ENCODE measurements at regions not wholly inside any gene's neighbourhood (a gene's known extent, or its start where the extent isn't known, plus 50 kb on each side); places are given as distances from the start of the nearest gene placed in this dataset.

DNA sequence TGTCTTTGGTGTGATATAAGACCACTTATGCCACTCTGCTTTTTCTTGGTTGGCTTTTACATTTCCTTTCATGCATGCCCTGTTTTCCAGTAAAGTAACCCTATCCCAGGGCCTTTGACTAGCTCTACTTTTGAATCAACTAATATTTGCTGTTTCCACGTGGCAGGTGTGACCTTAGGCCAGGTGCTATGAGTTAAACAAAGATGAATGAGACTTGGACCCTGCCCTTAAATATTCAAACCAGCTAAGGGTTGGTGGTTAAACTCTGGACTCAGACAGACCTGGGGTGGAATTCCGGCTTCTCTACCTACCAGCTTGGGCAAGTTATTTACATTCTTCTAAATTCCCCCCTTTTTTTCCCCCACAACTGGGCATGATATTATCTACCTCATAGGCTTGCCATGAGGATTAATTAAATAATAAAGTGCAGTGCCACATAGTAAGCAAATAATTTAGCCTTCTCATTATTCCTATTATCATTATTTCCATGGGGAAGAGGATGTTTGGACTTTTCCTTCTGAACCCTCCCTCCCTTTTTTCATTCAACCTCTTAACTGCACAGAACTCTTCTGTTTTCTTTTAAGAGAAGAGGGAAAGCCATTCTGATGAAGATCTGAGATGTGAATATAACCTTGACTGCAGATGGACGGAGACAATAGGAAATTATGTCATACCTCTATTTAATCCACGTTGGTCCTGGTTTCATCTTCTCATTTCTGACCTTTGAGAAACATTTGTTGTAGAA lies 143.6 kb upstream of the TNFAIP3 start:
- Mint-ChIP-seq H3K4me3 (no peak overlapping the region), H3K27ac (no peak overlapping the region), H3K27me3 (peaks cover 7% of the 10 kb centered on the region), H3K4me1 (peaks cover 19% of the 10 kb centered on the region), H3K9me3 (peaks cover 8% of the 10 kb centered on the region), H3K36me3 (no peaks in the 10 kb centered on the region)
- DNase-seq = no peak
- CTCF ChIA-PET = interaction anchor here (0.6 to 1.7 kb wide), 6 partner anchors 12 to 212 kb away, joined by 3 to 5 read pairs (median 4); no protein-coding TSS in a partner anchor

GRCh38 chr6:137724018-137724403 lies 143.0 kb upstream of the TNFAIP3 start:
- Mint-ChIP-seq H3K27me3 (peaks cover 7% of the 10 kb centered on the region), H3K4me1 (peaks cover 14% of the 10 kb centered on the region), H3K36me3 (no peaks in the 10 kb centered on the region), H3K4me3 (no peak overlapping the region), H3K9me3 (peaks cover 7% of the 10 kb centered on the region), H3K27ac (no peak overlapping the region)
- no peak for DNase-seq
- CTCF ChIA-PET = no interaction called here

- DNase-seq = no peak
Observed at GRCh38 chr6:137724495-137725211, 142.4 kb upstream of the TNFAIP3 start.

GRCh38 chr6:137725949-137726348 lies 141.1 kb upstream of the TNFAIP3 start:
- CTCF ChIA-PET = no interaction called here
- no peak for DNase-seq
- H3K27ac Mint-ChIP-seq = no peak overlapping the region

More at GRCh38 chr6:137724495-137725211, 142.4 kb upstream of the TNFAIP3 start:
- Mint-ChIP-seq H3K27ac (no peak overlapping the region), H3K9me3 (peaks cover 4% of the 10 kb centered on the region), H3K36me3 (no peaks in the 10 kb centered on the region), H3K4me3 (no peak overlapping the region), H3K4me1 (peaks cover 12% of the 10 kb centered on the region), H3K27me3 (peaks cover 7% of the 10 kb centered on the region)
- CTCF ChIA-PET = interaction anchor here (1.1 kb wide), 1 partner anchor 74 kb away, joined by 3 read pairs; no protein-coding TSS in a partner anchor

DNA sequence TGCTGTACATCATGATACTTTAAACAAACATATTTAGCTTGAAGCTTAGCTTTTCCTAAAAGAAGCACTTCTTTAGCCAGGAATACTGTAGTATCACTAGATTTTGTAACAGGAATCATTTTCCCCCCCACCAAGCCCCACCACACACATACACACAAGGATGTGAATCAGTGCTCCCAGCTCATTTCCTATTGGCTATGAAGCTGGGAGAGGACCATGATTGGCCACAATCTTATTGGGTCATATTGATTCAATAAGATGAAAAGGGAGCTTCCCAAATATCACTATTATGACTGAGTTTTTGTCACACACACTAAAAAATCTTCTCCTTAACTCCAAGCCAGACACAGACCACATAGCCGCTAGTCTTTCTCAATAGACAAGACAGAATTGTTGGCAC lies 140.5 kb upstream of the TNFAIP3 start:
- Mint-ChIP-seq H3K36me3 (no peaks in the 10 kb centered on the region), H3K4me3 (no peak overlapping the region), H3K27ac (no peak overlapping the region), H3K9me3 (peaks cover 4% of the 10 kb centered on the region), H3K4me1 (peaks cover 12% of the 10 kb centered on the region), H3K27me3 (peaks cover 7% of the 10 kb centered on the region)
- CTCF ChIA-PET = interaction anchor here (1.1 to 1.4 kb wide), 2 partner anchors 10 to 34 kb away, joined by 3 to 4 read pairs; no protein-coding TSS in a partner anchor
- DNase-seq = no peak

More at GRCh38 chr6:137725949-137726348, 141.1 kb upstream of the TNFAIP3 start:
- H3K4me1 Mint-ChIP-seq = peaks cover 12% of the 10 kb centered on the region
- H3K27me3 Mint-ChIP-seq = peaks cover 7% of the 10 kb centered on the region
- H3K36me3 Mint-ChIP-seq = no peaks in the 10 kb centered on the region
- H3K9me3 Mint-ChIP-seq = peaks cover 4% of the 10 kb centered on the region
- no peak overlapping the region for H3K4me3 Mint-ChIP-seq

DNA sequence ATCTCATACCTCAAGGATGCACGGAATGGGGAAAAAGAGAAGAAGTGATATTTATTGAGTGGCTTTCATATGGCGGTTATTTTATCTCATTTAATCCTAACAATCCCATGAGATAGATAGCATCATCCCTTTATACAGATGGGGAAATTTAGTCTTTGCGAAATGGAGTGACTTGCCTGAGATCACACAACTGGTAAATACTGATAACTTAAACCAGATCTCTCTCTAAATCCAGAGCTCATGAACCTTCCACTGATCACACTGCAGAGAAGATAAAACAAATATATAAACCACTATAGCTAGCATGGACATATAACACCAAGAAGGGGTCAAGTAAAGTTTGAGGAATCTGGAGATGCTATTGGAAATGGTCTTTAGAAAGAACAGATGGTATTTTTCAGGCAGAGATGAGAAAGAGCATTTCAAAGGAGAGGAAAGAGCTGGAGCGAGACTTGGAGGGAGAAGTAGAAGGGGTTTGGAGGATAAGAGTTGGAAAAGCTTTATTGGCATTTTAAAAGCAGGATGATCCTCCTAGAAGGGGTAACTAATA lies 139.8 kb upstream of the TNFAIP3 start:
- DNase-seq = no peak
- H3K9me3 Mint-ChIP-seq = peaks cover 4% of the 10 kb centered on the region
- no peak overlapping the region for H3K27ac Mint-ChIP-seq
- H3K36me3 Mint-ChIP-seq = no peaks in the 10 kb centered on the region
- H3K27me3 Mint-ChIP-seq = peaks cover 9% of the 10 kb centered on the region
- H3K4me1 Mint-ChIP-seq = peaks cover 9% of the 10 kb centered on the region
- CTCF ChIA-PET = interaction anchor here (1.1 to 1.4 kb wide), 2 partner anchors 10 to 34 kb away, joined by 3 to 4 read pairs; no protein-coding TSS in a partner anchor
- H3K4me3 Mint-ChIP-seq = no peak overlapping the region

DNA sequence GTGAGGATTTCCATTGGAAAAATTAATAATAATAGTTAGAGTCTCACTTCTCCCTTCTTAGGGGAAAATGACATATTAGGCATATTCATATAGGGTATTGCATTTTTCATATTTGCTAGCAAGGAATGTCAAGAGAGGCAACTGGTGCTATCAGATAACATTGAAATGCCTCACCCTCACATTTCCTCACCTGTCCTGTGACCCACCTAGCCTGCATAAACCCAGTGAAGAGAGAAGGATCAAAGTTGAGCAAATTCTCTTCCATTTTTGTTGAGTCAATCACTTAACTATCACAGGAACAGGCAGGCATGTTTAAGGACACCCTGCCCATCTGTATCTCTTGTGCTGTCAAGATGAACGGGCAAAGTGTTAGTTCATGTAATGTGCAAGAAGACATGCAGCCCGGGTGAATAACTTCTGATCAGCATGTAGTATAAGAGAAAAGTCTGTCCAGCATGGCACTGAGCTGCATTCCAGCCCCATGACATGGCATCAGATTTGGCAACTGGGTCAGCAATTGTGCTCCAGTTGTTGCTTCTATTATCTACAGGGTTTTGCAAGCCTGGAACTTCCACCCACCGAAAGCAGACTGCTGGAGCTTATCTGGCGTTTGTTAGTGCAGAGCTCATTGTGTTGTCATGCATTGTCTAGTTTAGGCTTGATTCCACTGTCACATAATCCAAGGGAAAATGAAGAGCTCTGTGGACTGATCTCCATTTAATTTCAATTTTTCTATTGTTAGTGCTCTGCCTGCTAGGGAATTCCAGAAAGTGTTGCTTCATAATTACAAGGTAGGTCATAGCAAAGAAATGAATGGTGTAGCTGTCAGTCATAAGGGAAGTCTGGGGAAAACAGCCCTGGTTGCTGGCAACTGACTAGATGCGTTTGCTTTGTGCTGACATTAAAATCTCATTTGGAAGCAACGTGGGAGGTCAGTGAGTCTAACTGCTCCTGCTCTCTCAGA lies 138.4 kb upstream of the TNFAIP3 start:
- peaks cover 19% of the 10 kb centered on the region for H3K27me3 Mint-ChIP-seq

DNA sequence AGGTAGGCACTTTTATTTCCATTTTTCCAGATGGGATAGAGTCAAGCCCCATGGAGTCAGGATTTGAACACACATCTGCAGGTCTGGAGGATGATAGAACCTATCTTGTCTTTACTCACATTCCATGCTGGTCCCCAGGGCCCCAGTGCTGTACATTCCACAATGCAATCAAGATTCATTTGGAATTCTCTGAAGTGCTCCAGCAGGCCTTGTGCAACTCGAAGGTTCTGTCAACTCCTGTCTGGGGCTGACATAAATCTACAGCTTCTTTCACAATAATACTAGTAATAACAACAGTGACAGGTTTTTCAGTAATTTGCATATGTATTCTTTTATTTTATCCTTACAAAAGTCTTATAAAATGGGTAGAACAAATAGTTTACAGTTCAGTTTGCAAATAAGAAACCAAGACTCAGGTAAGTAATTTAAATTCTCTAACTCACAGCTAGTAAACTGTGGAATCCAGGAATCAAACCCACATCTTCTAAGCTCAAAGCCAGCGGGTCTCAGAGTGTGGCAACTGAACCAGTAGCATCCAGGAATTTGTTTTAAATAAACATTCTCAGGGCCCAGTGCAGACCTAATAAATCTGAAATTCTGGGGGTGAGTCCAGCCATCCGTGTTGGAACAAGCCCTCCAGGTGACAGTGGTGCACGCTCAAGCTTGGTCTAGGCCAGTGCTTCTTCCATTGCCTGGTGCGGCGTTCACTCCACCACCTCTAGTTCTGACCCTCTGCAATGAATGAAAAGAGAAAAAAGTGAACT lies 137.0 kb upstream of the TNFAIP3 start:
- H3K36me3 Mint-ChIP-seq = no peaks in the 10 kb centered on the region
- no peaks in the 10 kb centered on the region for H3K9me3 Mint-ChIP-seq
- peaks cover 23% of the 10 kb centered on the region for H3K27me3 Mint-ChIP-seq
- no peak overlapping the region for H3K4me3 Mint-ChIP-seq
- CTCF ChIA-PET = interaction anchor here (1.3 kb wide), 1 partner anchor 70 kb away, joined by 3 read pairs; no protein-coding TSS in a partner anchor
- H3K4me1 Mint-ChIP-seq = no peaks in the 10 kb centered on the region
- H3K27ac Mint-ChIP-seq = no peak overlapping the region
- DNase-seq = no peak

More for the DNA sequence above, 138.4 kb upstream of the TNFAIP3 start:
- H3K27ac Mint-ChIP-seq = no peak overlapping the region
- CTCF ChIA-PET = interaction anchor here (0.9 to 1.3 kb wide), 3 partner anchors 12 to 71 kb away, joined by 3 read pairs; no protein-coding TSS in a partner anchor
- no peak overlapping the region for H3K4me3 Mint-ChIP-seq
- no peaks in the 10 kb centered on the region for H3K9me3 Mint-ChIP-seq
- no peak for DNase-seq
- no peaks in the 10 kb centered on the region for H3K36me3 Mint-ChIP-seq
- no peaks in the 10 kb centered on the region for H3K4me1 Mint-ChIP-seq

- H3K27ac Mint-ChIP-seq = no peak overlapping the region
- H3K27me3 Mint-ChIP-seq = peaks cover 23% of the 10 kb centered on the region
- no peak for DNase-seq
- peaks cover 9% of the 10 kb centered on the region for H3K4me1 Mint-ChIP-seq
- no peaks in the 10 kb centered on the region for H3K36me3 Mint-ChIP-seq
- no peaks in the 10 kb centered on the region for H3K9me3 Mint-ChIP-seq
- CTCF ChIA-PET = no interaction called here
- H3K4me3 Mint-ChIP-seq = no peak overlapping the region
Observed at GRCh38 chr6:137731600-137731959, 135.5 kb upstream of the TNFAIP3 start.

DNA sequence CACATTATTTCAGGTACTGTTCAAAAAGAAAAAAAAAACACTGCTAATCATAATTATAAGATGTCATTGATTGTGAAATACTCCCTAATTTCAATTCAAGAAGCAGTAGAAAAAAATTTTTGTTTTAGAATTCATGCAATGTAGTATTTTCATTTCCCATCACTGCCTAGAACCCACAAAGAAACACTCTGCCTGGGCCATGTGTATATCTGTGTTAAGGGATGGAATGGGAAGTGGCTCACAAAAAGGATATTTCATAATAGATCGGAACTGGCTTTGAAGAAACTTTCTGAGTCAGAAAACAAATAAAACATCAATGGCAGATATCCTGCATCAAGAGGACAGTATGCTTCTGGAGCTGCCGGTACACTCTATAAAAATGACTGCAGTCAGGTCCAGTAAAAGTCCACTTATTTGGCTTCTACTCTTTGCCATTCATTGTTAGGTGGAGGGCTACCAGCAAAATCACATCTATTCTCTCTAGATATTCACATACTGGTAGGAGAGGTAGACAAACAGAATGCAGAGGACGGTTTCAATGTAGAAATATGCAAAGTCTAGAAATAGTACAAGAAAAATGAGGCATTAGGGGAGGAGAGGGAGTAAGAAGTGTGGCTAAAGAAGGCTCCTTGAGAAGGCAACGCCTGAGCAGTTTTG lies 135.0 kb upstream of the TNFAIP3 start:
- H3K36me3 Mint-ChIP-seq = no peaks in the 10 kb centered on the region
- DNase-seq = no peak
- H3K27me3 Mint-ChIP-seq = peaks cover 23% of the 10 kb centered on the region
- no peak overlapping the region for H3K4me3 Mint-ChIP-seq
- H3K4me1 Mint-ChIP-seq = peaks cover 13% of the 10 kb centered on the region
- CTCF ChIA-PET = interaction anchor here (1.3 kb wide), 1 partner anchor 67 kb away, joined by 6 read pairs; no protein-coding TSS in a partner anchor
- no peak overlapping the region for H3K27ac Mint-ChIP-seq
- no peaks in the 10 kb centered on the region for H3K9me3 Mint-ChIP-seq

DNA sequence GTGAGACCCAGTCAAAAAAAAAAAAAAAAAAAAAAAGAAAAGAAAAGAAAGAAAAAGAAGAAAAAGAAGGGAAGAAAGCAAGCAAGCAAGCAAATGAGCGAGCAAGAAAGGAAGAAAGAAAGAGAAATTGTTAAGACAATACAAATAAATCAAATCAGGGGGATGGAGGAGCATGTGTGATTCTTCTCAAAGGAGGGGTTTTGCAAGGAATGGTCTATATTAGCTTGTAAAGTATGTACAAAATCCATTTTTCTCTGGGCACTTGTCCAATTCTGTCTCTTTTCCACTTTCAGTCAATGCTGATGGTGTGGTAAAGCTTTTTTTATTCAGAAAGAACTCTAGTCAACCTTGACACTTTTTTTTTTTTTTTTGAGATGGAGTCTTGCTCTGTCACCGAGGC lies 133.7 kb upstream of the TNFAIP3 start:
- peaks cover 17% of the 10 kb centered on the region for H3K27me3 Mint-ChIP-seq
- no peaks in the 10 kb centered on the region for H3K36me3 Mint-ChIP-seq
- CTCF ChIA-PET = interaction anchor here (1.3 to 1.6 kb wide), 2 partner anchors 66 kb away, joined by 6 to 8 read pairs; no protein-coding TSS in a partner anchor
- no peak overlapping the region for H3K4me3 Mint-ChIP-seq
- DNase-seq = no peak
- peaks cover 13% of the 10 kb centered on the region for H3K4me1 Mint-ChIP-seq
- H3K27ac Mint-ChIP-seq = no peak overlapping the region
- H3K9me3 Mint-ChIP-seq = no peaks in the 10 kb centered on the region

- no peak for DNase-seq
- H3K27ac Mint-ChIP-seq = no peak overlapping the region
- peaks cover 13% of the 10 kb centered on the region for H3K4me1 Mint-ChIP-seq
- no peaks in the 10 kb centered on the region for H3K9me3 Mint-ChIP-seq
- H3K4me3 Mint-ChIP-seq = no peak overlapping the region
- no peaks in the 10 kb centered on the region for H3K36me3 Mint-ChIP-seq
- CTCF ChIA-PET = interaction anchor here (1.6 kb wide), 1 partner anchor 65 kb away, joined by 8 read pairs; no protein-coding TSS in a partner anchor
- peaks cover 20% of the 10 kb centered on the region for H3K27me3 Mint-ChIP-seq
Observed at GRCh38 chr6:137734005-137734874, 132.8 kb upstream of the TNFAIP3 start.
